GM23338 (cell line): ENCODE measurements at regions not wholly inside any gene's neighbourhood (a gene's known extent, or its start where the extent isn't known, plus 50 kb on each side); places are given as distances from the start of the nearest gene placed in this dataset.

Experiments
- CREB1 ChIP-seq: fragments of 250-450 bp; sonication (Bioruptor Pico); IDR thresholded peaks from 2 replicates; pipeline ENCODE4 v1.5.0; 2020; ENCODE audit warnings: low read depth, mild to moderate bottlenecking, moderate library complexity
- EZH2 ChIP-seq: fragments of 200-600 bp; sonication (generic); IDR thresholded peaks from one replicate; pipeline ENCODE4 v1.8.0; 2017; ENCODE audit warnings: antibody characterized with exemption, mild to moderate bottlenecking, low read depth; ENCODE audit not compliant: unreplicated experiment
- EZH2phosphoT487 ChIP-seq: fragments of 200-600 bp; sonication (generic); IDR thresholded peaks from one replicate; pipeline ENCODE4 v1.8.1; 2018; ENCODE audit warnings: antibody characterized with exemption; ENCODE audit not compliant: unreplicated experiment
- POLR2AphosphoS5 ChIP-seq: IDR thresholded peaks from 2 replicates; pipeline ENCODE4 v1.6.1; 2016; ENCODE audit warnings: antibody characterized with exemption, low read depth
- ZNF114 ChIP-seq: fragments of 250-450 bp; sonication (Bioruptor Pico); IDR thresholded peaks from 2 replicates; pipeline ENCODE4 v1.5.0; 2020; ENCODE audit warnings: mild to moderate bottlenecking, moderate library complexity
- ZNF331 ChIP-seq: fragments of 250-450 bp; sonication (Bioruptor Pico); IDR thresholded peaks from 2 replicates; pipeline ENCODE4 v1.5.0; 2020; ENCODE audit warnings: low read depth, mild to moderate bottlenecking, moderate library complexity
- TF ChIP-seq, protein P1 (sequence below), 2 experiments: fragments of 200-600 bp in 1 of 2; sonication (generic) in 1 of 2; conservative IDR thresholded peaks; 2 replicates each; pipeline versions ENCODE4 v1.5.1 to v1.6.1; 2016 to 2017; ENCODE audit warnings: antibody characterized with exemption in 2 of 2, low read depth in 2 of 2, mild to moderate bottlenecking in 2 of 2, moderate library complexity in 1 of 2
- TF ChIP-seq, protein P2 (sequence below): IDR thresholded peaks from one replicate; pipeline ENCODE4 v1.6.1; 2018; ENCODE audit warnings: antibody characterized with exemption; ENCODE audit not compliant: unreplicated experiment

DNA sequence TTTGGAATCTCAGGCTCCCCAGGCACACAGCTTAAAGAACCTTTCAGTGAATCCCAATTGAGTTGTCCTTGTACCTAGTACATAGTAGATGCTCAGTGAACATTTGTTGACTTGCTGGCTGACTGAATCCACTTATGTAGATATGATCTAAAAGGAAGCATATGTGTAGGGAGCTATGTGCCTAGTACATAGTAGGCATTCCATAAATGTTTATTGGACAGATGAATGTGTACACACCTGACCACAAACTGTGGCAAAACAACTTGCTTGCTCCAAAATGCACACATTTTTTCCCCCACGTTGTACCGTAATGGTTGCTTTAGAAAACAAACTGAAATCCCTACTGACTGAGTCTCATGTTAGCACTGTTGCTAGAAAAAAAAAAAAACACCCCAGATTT, 80.2 kb upstream of the IL12B start:
- TF ChIP-seq, protein P1, sequence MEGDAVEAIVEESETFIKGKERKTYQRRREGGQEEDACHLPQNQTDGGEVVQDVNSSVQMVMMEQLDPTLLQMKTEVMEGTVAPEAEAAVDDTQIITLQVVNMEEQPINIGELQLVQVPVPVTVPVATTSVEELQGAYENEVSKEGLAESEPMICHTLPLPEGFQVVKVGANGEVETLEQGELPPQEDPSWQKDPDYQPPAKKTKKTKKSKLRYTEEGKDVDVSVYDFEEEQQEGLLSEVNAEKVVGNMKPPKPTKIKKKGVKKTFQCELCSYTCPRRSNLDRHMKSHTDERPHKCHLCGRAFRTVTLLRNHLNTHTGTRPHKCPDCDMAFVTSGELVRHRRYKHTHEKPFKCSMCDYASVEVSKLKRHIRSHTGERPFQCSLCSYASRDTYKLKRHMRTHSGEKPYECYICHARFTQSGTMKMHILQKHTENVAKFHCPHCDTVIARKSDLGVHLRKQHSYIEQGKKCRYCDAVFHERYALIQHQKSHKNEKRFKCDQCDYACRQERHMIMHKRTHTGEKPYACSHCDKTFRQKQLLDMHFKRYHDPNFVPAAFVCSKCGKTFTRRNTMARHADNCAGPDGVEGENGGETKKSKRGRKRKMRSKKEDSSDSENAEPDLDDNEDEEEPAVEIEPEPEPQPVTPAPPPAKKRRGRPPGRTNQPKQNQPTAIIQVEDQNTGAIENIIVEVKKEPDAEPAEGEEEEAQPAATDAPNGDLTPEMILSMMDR (conservative IDR thresholded peaks at IDR 0.05; ENCODE audit: low read depth in 2 of 2): no peak
- TF ChIP-seq CREB1 (CRISPR knock-in tag) (no peak), EZH2phosphoT487 (no peak), EZH2 (no peak), POLR2AphosphoS5 (no peak), ZNF331 (CRISPR knock-in tag) (no peak), ZNF114 (CRISPR knock-in tag) (no peak)
- TF ChIP-seq, protein P2, sequence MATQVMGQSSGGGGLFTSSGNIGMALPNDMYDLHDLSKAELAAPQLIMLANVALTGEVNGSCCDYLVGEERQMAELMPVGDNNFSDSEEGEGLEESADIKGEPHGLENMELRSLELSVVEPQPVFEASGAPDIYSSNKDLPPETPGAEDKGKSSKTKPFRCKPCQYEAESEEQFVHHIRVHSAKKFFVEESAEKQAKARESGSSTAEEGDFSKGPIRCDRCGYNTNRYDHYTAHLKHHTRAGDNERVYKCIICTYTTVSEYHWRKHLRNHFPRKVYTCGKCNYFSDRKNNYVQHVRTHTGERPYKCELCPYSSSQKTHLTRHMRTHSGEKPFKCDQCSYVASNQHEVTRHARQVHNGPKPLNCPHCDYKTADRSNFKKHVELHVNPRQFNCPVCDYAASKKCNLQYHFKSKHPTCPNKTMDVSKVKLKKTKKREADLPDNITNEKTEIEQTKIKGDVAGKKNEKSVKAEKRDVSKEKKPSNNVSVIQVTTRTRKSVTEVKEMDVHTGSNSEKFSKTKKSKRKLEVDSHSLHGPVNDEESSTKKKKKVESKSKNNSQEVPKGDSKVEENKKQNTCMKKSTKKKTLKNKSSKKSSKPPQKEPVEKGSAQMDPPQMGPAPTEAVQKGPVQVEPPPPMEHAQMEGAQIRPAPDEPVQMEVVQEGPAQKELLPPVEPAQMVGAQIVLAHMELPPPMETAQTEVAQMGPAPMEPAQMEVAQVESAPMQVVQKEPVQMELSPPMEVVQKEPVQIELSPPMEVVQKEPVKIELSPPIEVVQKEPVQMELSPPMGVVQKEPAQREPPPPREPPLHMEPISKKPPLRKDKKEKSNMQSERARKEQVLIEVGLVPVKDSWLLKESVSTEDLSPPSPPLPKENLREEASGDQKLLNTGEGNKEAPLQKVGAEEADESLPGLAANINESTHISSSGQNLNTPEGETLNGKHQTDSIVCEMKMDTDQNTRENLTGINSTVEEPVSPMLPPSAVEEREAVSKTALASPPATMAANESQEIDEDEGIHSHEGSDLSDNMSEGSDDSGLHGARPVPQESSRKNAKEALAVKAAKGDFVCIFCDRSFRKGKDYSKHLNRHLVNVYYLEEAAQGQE: no peak
